BLaER1 treated with 17β-estradiol and CSF1 and Interleukin-3, amounts not matched to agents 10 nM and 100 nM (cell line): ENCODE measurements at regions not wholly inside any gene's neighbourhood (a gene's known extent, or its start where the extent isn't known, plus 50 kb on each side); places are given as distances from the start of the nearest gene placed in this dataset.

ENCODE experiments used
- H3K27ac ChIP-seq, 11 experiments: shearing (Covaris generic); formaldehyde crosslinking; 2 replicates each; pipeline ENCODE4 v1.8.1; 2022
- H3K27me3 ChIP-seq, 11 experiments: shearing (Covaris generic); formaldehyde crosslinking; 2 replicates each; pipeline ENCODE4 v1.8.1; 2022
- H3K36me3 ChIP-seq, 11 experiments: shearing (Covaris generic); formaldehyde crosslinking; 2 replicates each; pipeline ENCODE4 v1.8.1; 2022
- H3K4me1 ChIP-seq, 10 experiments: shearing (Covaris generic); formaldehyde crosslinking; 2 replicates each; pipeline ENCODE4 v1.8.1; 2022
- H3K4me2 ChIP-seq, 11 experiments: shearing (Covaris generic); formaldehyde crosslinking; 2 replicates each; pipeline ENCODE4 v1.8.1; 2022
- H3K4me3 ChIP-seq, 10 experiments: shearing (Covaris generic); formaldehyde crosslinking; 2 replicates each; pipeline ENCODE4 v1.8.1; 2022
- H3K9ac ChIP-seq, 11 experiments: shearing (Covaris generic); formaldehyde crosslinking; 2 replicates each; pipeline ENCODE4 v1.8.1; 2022
- H3K9me3 ChIP-seq, 11 experiments: shearing (Covaris generic); formaldehyde crosslinking; replicated peaks in 1 of 11; 2 replicates each; pipeline ENCODE4 v1.8.1; 2022
- H4K20me1 ChIP-seq, 11 experiments: shearing (Covaris generic); formaldehyde crosslinking; 2 replicates each; pipeline ENCODE4 v1.8.1; 2022
- Cebpa-rat ChIP-seq, 11 experiments: shearing (Covaris generic); IDR thresholded peaks; 2 replicates each; pipeline ENCODE4 v1.8.1; 2022

DNA sequence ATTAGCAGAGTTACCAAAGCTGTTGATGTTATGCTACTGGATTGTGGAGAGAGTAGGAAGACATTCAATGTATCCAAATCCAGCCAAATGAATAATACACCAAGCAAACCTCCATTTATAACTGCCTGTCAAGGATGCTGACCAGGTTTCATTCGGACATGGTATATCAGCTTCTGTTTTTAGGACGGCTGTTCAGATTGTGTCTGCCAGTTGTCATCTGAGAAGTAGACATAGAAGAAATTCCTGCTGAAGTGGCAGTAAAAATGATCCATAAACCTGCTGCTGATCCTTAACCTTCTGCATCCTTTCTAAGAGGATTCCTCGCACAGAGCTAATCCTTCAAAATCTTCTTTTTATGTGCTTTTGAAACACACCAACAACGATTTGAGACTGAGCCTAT lies 663.6 kb upstream of the PLXNA2 start:
- TF ChIP-seq Cebpa-rat (IDR thresholded peaks at IDR 0.05), result no peak

GRCh38 chr1:208909011-208909984 lies 665.1 kb upstream of the PLXNA2 start:
- Histone ChIP-seq H3K4me3 (no peak overlapping the region), H3K9ac (no peak overlapping the region), H3K27ac (no peak overlapping the region), H4K20me1 (no peaks in the 10 kb centered on the region), H3K9me3 (peaks cover 0 to 14% (median 9%) of the 10 kb centered on the region in 11 experiments; a peak in 8 of 22 replicates), H3K4me2 (no peak overlapping the region), H3K36me3 (no peaks in the 10 kb centered on the region), H3K27me3 (no peaks in the 10 kb centered on the region), H3K4me1 (no peaks in the 10 kb centered on the region)
- TF ChIP-seq Cebpa-rat (IDR thresholded peaks at IDR 0.05), result no peak

More for the DNA sequence above, 663.6 kb upstream of the PLXNA2 start:
- Histone ChIP-seq H3K4me3 (no peak overlapping the region), H3K4me1 (no peaks in the 10 kb centered on the region), H3K27ac (no peak overlapping the region), H3K36me3 (no peaks in the 10 kb centered on the region), H4K20me1 (no peaks in the 10 kb centered on the region), H3K27me3 (no peaks in the 10 kb centered on the region), H3K9ac (no peak overlapping the region), H3K9me3 (peaks cover 0 to 9% (median 5%) of the 10 kb centered on the region in 11 experiments; a peak in 8 of 22 replicates), H3K4me2 (no peak overlapping the region)

- Histone ChIP-seq H3K9ac (no peak overlapping the region), H4K20me1 (no peaks in the 10 kb centered on the region), H3K36me3 (no peaks in the 10 kb centered on the region), H3K4me1 (no peaks in the 10 kb centered on the region), H3K9me3 (peaks cover 0 to 14% (median 9%) of the 10 kb centered on the region in 11 experiments; a peak in 8 of 22 replicates), H3K27ac (no peak overlapping the region), H3K4me2 (no peak overlapping the region), H3K4me3 (no peak overlapping the region), H3K27me3 (no peaks in the 10 kb centered on the region)
- no peak for TF ChIP-seq Cebpa-rat (IDR thresholded peaks at IDR 0.05)
Measured at GRCh38 chr1:208910161-208910560, 666.0 kb upstream of the PLXNA2 start.

DNA sequence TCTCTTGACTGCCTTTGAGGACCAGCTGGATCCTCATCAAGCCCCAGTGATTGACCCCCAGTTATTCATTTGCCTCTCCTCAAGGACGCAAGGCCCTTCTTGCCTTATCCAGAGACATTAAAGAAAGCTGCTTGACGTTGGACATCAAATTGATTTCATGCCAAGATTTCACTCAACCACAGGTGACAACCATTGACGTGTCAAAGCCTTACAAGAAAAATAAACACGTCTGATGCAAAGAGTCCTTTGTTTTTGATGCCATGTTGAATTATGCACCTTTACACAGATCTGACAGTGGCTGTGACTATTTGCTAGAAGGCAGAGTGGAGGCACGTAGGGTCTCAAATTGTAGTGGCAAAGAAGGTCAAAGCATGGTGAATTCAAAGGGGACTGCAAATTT lies 666.2 kb upstream of the CAMK1G start:
- H3K4me1 ChIP-seq, result no peaks in the 10 kb centered on the region
- no peak overlapping the region for H3K9ac ChIP-seq
- H3K36me3 ChIP-seq, result no peaks in the 10 kb centered on the region
- no peak for TF ChIP-seq Cebpa-rat (IDR thresholded peaks at IDR 0.05)
- H3K4me2 ChIP-seq, result no peak overlapping the region
- no peaks in the 10 kb centered on the region for H4K20me1 ChIP-seq
- H3K9me3 ChIP-seq, result peaks cover 0 to 11% (median 9%) of the 10 kb centered on the region in 11 experiments; a peak in 8 of 22 replicates
- no peak overlapping the region for H3K27ac ChIP-seq
- H3K4me3 ChIP-seq, result no peak overlapping the region
- H3K27me3 ChIP-seq, result no peaks in the 10 kb centered on the region

- TF ChIP-seq Cebpa-rat (IDR thresholded peaks at IDR 0.05), result no peak
- H3K4me1 ChIP-seq, result no peaks in the 10 kb centered on the region
Measured at GRCh38 chr1:208917723-208918122, 665.8 kb upstream of the CAMK1G start.

DNA sequence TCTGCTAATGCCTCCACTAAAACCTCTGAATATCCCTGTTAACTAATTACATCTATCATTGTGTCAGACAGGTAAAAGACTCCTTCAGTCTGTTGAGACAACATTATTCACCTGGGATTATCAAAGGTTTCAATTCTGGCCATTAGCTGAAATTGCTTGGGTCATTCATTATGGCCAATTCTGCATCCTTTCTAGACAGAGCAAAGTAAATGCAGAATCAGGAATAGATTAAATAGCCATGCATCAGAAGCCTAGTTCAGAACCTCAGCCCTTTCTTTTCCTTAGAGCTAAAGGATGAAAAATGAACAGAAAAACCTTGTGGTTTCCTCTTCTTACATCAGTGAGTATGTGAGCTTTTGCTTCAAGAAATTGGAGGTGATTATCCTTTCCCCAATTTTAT lies 665.4 kb upstream of the CAMK1G start:
- Histone ChIP-seq H3K27me3 (no peaks in the 10 kb centered on the region), H4K20me1 (no peaks in the 10 kb centered on the region), H3K27ac (no peak overlapping the region), H3K4me3 (no peak overlapping the region), H3K4me1 (peaks cover 0 to 1% (median 0%) of the 10 kb centered on the region in 10 experiments; a peak in 2 of 20 replicates), H3K9me3 (peaks cover 0 to 2% (median under 1%) of the 10 kb centered on the region in 11 experiments; a peak in 4 of 22 replicates), H3K36me3 (no peaks in the 10 kb centered on the region), H3K9ac (no peak overlapping the region), H3K4me2 (no peak overlapping the region; a peak in 1 of 22 replicates)
- no peak for TF ChIP-seq Cebpa-rat (IDR thresholded peaks at IDR 0.05)

More at GRCh38 chr1:208917723-208918122, 665.8 kb upstream of the CAMK1G start:
- Histone ChIP-seq H3K9me3 (peaks cover 0 to 7% (median 5%) of the 10 kb centered on the region in 11 experiments; a peak in 8 of 22 replicates), H3K4me2 (no peak overlapping the region), H3K36me3 (no peaks in the 10 kb centered on the region), H3K27ac (no peak overlapping the region), H3K9ac (no peak overlapping the region), H3K4me3 (no peak overlapping the region), H3K27me3 (no peaks in the 10 kb centered on the region), H4K20me1 (no peaks in the 10 kb centered on the region)

- H3K4me1 ChIP-seq, result peaks cover 0 to 13% (median 4%) of the 10 kb centered on the region in 10 experiments; a peak in 10 of 20 replicates
- no peak overlapping the region for H3K9ac ChIP-seq
- no peaks in the 10 kb centered on the region for H3K27me3 ChIP-seq
- no peaks in the 10 kb centered on the region for H4K20me1 ChIP-seq
- H3K36me3 ChIP-seq, result no peaks in the 10 kb centered on the region
- no peak for TF ChIP-seq Cebpa-rat (IDR thresholded peaks at IDR 0.05)
- H3K27ac ChIP-seq, result no peak overlapping the region
- no peaks in the 10 kb centered on the region for H3K9me3 ChIP-seq
- no peak overlapping the region for H3K4me2 ChIP-seq
- no peak overlapping the region for H3K4me3 ChIP-seq
Measured at GRCh38 chr1:208919371-208919770, 664.1 kb upstream of the CAMK1G start.

GRCh38 chr1:208921259-208921658 lies 662.3 kb upstream of the CAMK1G start:
- no peak overlapping the region for H3K4me2 ChIP-seq
- no peak for TF ChIP-seq Cebpa-rat (IDR thresholded peaks at IDR 0.05)

DNA sequence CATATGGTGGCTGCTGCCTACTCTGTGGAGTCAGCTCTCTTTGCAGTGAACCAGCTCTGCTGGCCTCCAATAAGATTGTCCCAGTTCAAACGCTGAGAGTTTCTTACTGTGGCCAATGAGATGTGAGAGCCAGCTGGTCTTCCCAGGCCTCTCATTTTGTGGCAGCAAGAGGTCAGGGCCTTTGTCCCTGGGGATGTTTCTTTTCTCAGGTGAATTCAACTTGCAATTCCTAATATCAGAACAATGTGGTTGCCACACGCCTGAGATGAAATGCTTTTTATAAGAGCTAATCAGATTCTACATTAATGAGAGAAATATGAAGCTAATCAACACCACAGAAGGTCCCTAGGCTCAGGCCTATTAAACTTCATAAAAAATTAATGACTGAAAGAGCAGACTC lies 660.1 kb upstream of the CAMK1G start:
- H3K36me3 ChIP-seq, result no peaks in the 10 kb centered on the region
- H3K4me3 ChIP-seq, result no peak overlapping the region
- H3K27ac ChIP-seq, result no peak overlapping the region
- H4K20me1 ChIP-seq, result no peaks in the 10 kb centered on the region
- H3K27me3 ChIP-seq, result no peaks in the 10 kb centered on the region
- peak overlapping the region in 4 of 11 experiments; percentile 34 to 38 (median 36); a peak in 4 of 22 replicates for H3K4me2 ChIP-seq
- peaks cover 0 to 16% (median 5%) of the 10 kb centered on the region in 10 experiments; a peak in 10 of 20 replicates for H3K4me1 ChIP-seq
- TF ChIP-seq Cebpa-rat (IDR thresholded peaks at IDR 0.05), result no peak
- H3K9ac ChIP-seq, result no peak overlapping the region
- H3K9me3 ChIP-seq, result no peaks in the 10 kb centered on the region

More at GRCh38 chr1:208921259-208921658, 662.3 kb upstream of the CAMK1G start:
- Histone ChIP-seq H3K36me3 (no peaks in the 10 kb centered on the region), H3K27me3 (no peaks in the 10 kb centered on the region), H3K9ac (no peak overlapping the region), H3K9me3 (no peaks in the 10 kb centered on the region), H3K4me1 (peaks cover 0 to 16% (median 5%) of the 10 kb centered on the region in 10 experiments; a peak in 10 of 20 replicates), H3K4me3 (no peak overlapping the region), H4K20me1 (no peaks in the 10 kb centered on the region), H3K27ac (no peak overlapping the region)
